Left ventricle myocardium superior (tissue), 1 donor: ENCODE measurements at regions not wholly inside any gene's neighbourhood (a gene's known extent, or its start where the extent isn't known, plus 50 kb on each side); places are given as distances from the start of the nearest gene placed in this dataset.
"Not testable (repeated sequence)": the region's sequence is repeated elsewhere in the genome, so short reads cannot be mapped to it uniquely, and the experiment has no call there.

ENCODE experiments used
- ATAC-seq: fragments of 200-7000 bp; cut with Tn5 transposase; one replicate; pipeline ENCODE4 v1.9.1; 2020; ENCODE audit warnings: mild to moderate bottlenecking, moderate library complexity
- DNase-seq: peaks from one replicate; pipeline ENCODE4 v3.0.0-alpha.2; 2020
- intact Hi-C: fragments of 100-400 bp; cut with micrococcal nuclease; formaldehyde crosslinking; loops from one replicate; pipeline ENCODE4 v1.11.0; 2022
- donor health status: DM: no; HTN: yes; CAD: no; lungs with severe emphysema.

DNA sequence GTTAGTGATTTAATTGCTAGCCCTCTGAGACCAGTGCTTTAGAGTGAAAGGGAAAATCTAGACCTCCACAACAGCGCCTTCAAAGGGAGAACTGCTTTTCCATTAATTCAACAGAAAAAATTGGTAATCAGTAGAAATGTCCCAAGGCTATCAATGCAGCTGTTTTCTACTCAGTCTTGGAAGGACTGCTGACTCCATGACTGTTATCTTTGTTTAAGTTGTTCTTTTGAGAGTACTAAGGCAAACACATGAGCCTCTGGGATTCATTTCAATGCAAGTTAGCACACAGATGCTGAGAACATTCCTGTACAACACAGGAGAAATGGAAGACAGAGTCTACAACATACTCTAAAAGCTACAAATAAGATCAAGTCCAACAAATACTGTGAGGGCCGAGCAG lies 301.7 kb upstream of the PTCHD4 start:
- no peak for ATAC-seq
- intact Hi-C loops, result no loop called here
- no peak for DNase-seq

- DNase-seq, result no peak
- intact Hi-C loops, result no loop called here
- ATAC-seq, result no peak
These were observed 293.9 kb upstream of the PTCHD4 start for GRCh38 chr6:48404927-48405326.

GRCh38 chr6:48403587-48403986 lies 292.6 kb upstream of the PTCHD4 start:
- intact Hi-C loops, result no loop called here

GRCh38 chr6:48401016-48401415 lies 290.0 kb upstream of the PTCHD4 start:
- DNase-seq (no peak), ATAC-seq (no peak)
- intact Hi-C loops, result no loop called here

More at GRCh38 chr6:48403587-48403986, 292.6 kb upstream of the PTCHD4 start:
- DNase-seq, result no peak
- no peak for ATAC-seq

- no peak for DNase-seq
- intact Hi-C loops, result no loop called here
- no peak for ATAC-seq
These were observed 286.9 kb upstream of the PTCHD4 start for GRCh38 chr6:48397887-48398286.

- ATAC-seq, result no peak
- intact Hi-C loops, result no loop called here
- no peak for DNase-seq
These were observed 278.4 kb upstream of the PTCHD4 start for GRCh38 chr6:48389146-48390043.

- intact Hi-C loops, result no loop called here
- no peak for ATAC-seq
- no peak for DNase-seq
These were observed 277.0 kb upstream of the PTCHD4 start for GRCh38 chr6:48388044-48388443.

DNA sequence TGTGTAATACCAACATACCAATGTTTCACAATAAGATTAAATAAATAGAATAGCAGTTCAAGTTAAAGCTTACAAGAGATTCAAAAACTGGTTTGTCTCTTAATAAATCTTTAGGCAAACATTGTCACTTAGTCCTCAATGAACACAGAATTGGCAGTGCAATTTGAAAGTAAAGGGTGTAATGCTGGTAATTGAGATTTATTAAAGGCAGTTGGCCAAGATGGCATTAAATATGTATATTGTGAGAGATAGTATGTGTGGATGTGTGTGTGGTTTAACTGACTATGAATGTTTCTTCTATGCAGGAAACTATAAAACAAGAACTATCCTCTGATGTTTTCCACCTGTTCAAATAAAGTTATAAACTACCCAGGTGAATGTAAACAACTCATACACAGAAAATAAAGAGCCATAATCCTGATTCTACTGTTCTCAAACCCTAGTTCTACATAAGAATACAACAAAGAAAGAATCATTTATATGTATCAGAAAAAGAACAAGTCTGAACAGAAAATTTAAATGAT lies 267.9 kb upstream of the PTCHD4 start:
- DNase-seq, result no peak
- no peak for ATAC-seq
- intact Hi-C loops, result no loop called here

- intact Hi-C loops, result no loop called here
- no peak for ATAC-seq
These were observed 266.1 kb upstream of the PTCHD4 start for GRCh38 chr6:48377115-48377514.

GRCh38 chr6:48371226-48371625 lies 260.2 kb upstream of the PTCHD4 start:
- ATAC-seq, DNase-seq, intact Hi-C loops: not testable (repeated sequence)

More at GRCh38 chr6:48377115-48377514, 266.1 kb upstream of the PTCHD4 start:
- DNase-seq, result no peak

GRCh38 chr6:48369100-48369499 lies 258.1 kb upstream of the PTCHD4 start:
- ATAC-seq, result no peak
- DNase-seq, result no peak
- intact Hi-C loops, result no loop called here

DNA sequence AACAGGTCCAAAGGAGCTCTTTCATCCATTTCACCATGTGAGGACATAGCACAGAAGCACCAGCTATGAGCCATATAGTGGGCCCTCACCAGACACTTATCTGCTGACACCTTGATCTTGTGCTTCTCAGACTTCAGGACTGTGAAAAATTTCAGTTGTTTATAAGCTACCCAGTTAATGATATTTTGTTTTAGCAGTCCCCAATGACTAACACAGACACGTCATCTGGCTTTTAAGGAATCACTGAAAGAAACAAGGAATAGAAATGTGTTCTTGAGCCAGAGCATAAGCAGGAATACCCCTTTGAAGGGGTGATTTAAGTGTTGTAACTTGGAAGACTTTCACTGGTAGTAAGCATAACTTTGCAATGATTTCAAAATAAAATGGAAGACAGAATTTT lies 214.7 kb upstream of the PTCHD4 start:
- intact Hi-C loops, result no loop called here
- no peak for ATAC-seq
- no peak for DNase-seq

GRCh38 chr6:48318670-48319069 lies 207.7 kb upstream of the PTCHD4 start:
- intact Hi-C loops, result no loop called here
- no peak for DNase-seq
- ATAC-seq, result no peak

DNA sequence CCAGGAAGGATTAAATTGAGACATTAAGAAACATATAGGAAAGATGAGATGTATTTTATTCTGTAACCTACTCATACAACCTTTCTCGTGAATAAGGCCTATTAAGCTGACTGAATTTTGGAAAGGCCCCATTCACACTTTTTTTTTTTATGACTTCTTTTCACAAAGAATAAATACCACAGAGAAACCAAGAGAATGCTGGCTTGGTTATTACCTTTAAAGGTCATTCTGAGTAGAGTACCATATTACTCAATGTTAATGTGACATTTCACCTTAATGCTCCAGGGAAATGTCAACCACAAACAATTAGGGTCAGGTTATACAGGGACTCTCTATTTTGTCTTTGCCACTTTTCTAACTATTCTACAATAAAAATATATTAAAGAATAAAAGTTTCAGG lies 204.9 kb upstream of the PTCHD4 start:
- ATAC-seq, result no peak
- DNase-seq, result no peak
- intact Hi-C loops, result no loop called here

- intact Hi-C loops, result no loop called here
- DNase-seq (no peak), ATAC-seq (no peak)
These were observed 204.2 kb upstream of the PTCHD4 start for GRCh38 chr6:48315051-48315719.

GRCh38 chr6:48311301-48311700 lies 200.3 kb upstream of the PTCHD4 start:
- intact Hi-C loops, result no loop called here
- ATAC-seq (no peak), DNase-seq (no peak)

DNA sequence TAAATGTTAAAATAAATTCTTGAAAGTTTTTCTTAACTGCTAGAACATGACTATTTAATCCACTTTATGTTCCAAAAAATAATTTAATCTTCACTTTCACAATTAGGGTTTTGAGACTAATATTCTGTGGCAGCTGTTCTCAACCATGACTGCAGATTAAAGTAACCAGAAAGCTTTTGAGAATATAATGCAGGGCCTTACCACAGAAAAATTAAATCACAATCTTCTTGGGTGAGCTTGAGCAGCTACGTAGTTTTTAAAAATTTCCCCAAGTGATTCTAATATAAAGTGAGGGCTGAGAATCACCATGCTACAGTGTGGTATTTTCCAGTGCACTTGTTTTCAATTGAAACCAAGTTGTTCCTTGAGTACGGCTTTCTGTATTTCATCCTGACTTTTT lies 196.6 kb upstream of the PTCHD4 start:
- intact Hi-C loops, result no loop called here
- no peak for ATAC-seq
- DNase-seq, result no peak

GRCh38 chr6:48290595-48290994 lies 179.6 kb upstream of the PTCHD4 start:
- ATAC-seq (no peak), DNase-seq (no peak)
- intact Hi-C loops, result no loop called here

GRCh38 chr6:48289841-48290240 lies 178.8 kb upstream of the PTCHD4 start:
- DNase-seq, result no peak
- ATAC-seq, result no peak
- intact Hi-C loops, result no loop called here

DNA sequence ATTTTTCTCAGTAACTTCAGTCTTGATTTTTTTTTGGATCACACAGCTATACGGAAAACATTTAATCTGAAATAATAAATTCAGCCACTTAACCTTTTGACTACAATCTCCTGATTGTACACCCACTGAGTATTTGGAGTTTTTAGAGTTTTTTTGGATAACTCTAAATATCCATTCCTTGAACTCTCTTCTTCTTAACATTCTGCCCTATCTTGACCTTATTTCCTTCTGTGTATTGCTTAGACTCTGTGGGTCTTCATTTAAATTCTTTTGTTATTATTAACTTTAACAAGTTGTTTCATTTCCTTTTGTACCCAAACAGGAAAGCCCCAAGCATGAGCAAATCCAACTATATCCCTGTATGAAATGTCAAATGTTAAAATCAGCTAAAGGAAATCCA lies 170.2 kb upstream of the PTCHD4 start:
- intact Hi-C loops, result no loop called here
- DNase-seq (no peak), ATAC-seq (no peak)
